Right lung (tissue), 2 donors: ENCODE measurements at regions not wholly inside any gene's neighbourhood (a gene's known extent, or its start where the extent isn't known, plus 50 kb on each side); places are given as distances from the start of the nearest gene placed in this dataset.

ENCODE experiments used
- DNase-seq, 2 donors: peaks; one replicate each; pipeline ENCODE4 v3.0.0-alpha.2; 2013

- DNase-seq, result no peak
Measured at GRCh38 chr5:61622156-61622555, 290.1 kb downstream of the ZSWIM6 start.

- DNase-seq, result no peak
Measured at GRCh38 chr5:61623401-61624069, 291.5 kb downstream of the ZSWIM6 start.

- DNase-seq, result no peak
Measured at GRCh38 chr5:61624553-61625136, 292.6 kb downstream of the ZSWIM6 start.

GRCh38 chr5:61625137-61625561 is 293.1 kb downstream of the ZSWIM6 start:
- no peak for DNase-seq

- peak; percentile 73 to 81 for DNase-seq
Measured at GRCh38 chr5:61625681-61626621, 293.9 kb downstream of the ZSWIM6 start.

GRCh38 chr5:61626639-61627282 is 294.7 kb downstream of the ZSWIM6 start:
- DNase-seq, result no peak

GRCh38 chr5:61627531-61627930 is 295.5 kb downstream of the ZSWIM6 start:
- DNase-seq, result no peak

GRCh38 chr5:61630908-61631307 is 298.9 kb downstream of the ZSWIM6 start:
- no peak for DNase-seq

- peak; percentile 64 to 67 for DNase-seq
Measured at GRCh38 chr5:61631438-61631941, 299.4 kb downstream of the ZSWIM6 start.

- no peak for DNase-seq
Measured at GRCh38 chr5:61632064-61632463, 300.0 kb downstream of the ZSWIM6 start.

GRCh38 chr5:61635271-61635670 is 303.2 kb downstream of the ZSWIM6 start:
- no peak for DNase-seq

GRCh38 chr5:61637566-61637965 is 305.5 kb downstream of the ZSWIM6 start:
- no peak for DNase-seq

GRCh38 chr5:61638476-61638875 is 306.4 kb downstream of the ZSWIM6 start:
- no peak for DNase-seq

- DNase-seq, result no peak
Measured at GRCh38 chr5:61640179-61641021, 308.3 kb downstream of the ZSWIM6 start.

- no peak for DNase-seq
Measured at GRCh38 chr5:61641748-61642565, 309.9 kb downstream of the ZSWIM6 start.

GRCh38 chr5:61647672-61648071 is 315.6 kb downstream of the ZSWIM6 start:
- no peak for DNase-seq

GRCh38 chr5:61649231-61649630 is 317.2 kb downstream of the ZSWIM6 start:
- no peak for DNase-seq

GRCh38 chr5:61649971-61650370 is 317.9 kb downstream of the ZSWIM6 start:
- DNase-seq, result no peak

GRCh38 chr5:61650661-61651060 is 318.6 kb downstream of the ZSWIM6 start:
- no peak for DNase-seq

GRCh38 chr5:61651195-61651594 is 319.1 kb downstream of the ZSWIM6 start:
- no peak for DNase-seq
